GM23248 (cell line): ENCODE measurements at regions not wholly inside any gene's neighbourhood (a gene's known extent, or its start where the extent isn't known, plus 50 kb on each side); places are given as distances from the start of the nearest gene placed in this dataset.

Experiments
- DNase-seq: peaks from one replicate; pipeline ENCODE4 v3.0.0-alpha.2; 2015
- H2AFZ ChIP-seq: fragments of 200-600 bp; sonication (generic); 2 replicates; pipeline ENCODE4 v1.6.1; 2016; ENCODE audit warnings: antibody characterized with exemption
- H3F3A ChIP-seq: fragments of 200-600 bp; sonication (generic); 2 replicates; pipeline ENCODE4 v1.6.1; 2016; ENCODE audit warnings: mild to moderate bottlenecking, antibody characterized with exemption, mixed run types; ENCODE audit not compliant: insufficient read depth
- H3K27ac ChIP-seq: fragments of 200-600 bp; sonication (generic); 2 replicates; pipeline ENCODE4 v1.5.1; 2016; ENCODE audit warnings: mild to moderate bottlenecking
- H3K27me3 ChIP-seq: fragments of 200-600 bp; sonication (generic); replicated peaks from 2 replicates; pipeline ENCODE4 v1.6.1; 2016; ENCODE audit warnings: mild to moderate bottlenecking; ENCODE audit not compliant: insufficient read depth
- H3K36me3 ChIP-seq: fragments of 200-600 bp; sonication (generic); 2 replicates; pipeline ENCODE4 v1.6.1; 2016; ENCODE audit warnings: low read depth, mild to moderate bottlenecking
- H3K4me1 ChIP-seq: fragments of 200-600 bp; sonication (generic); 2 replicates; pipeline ENCODE4 v1.6.1; 2016; ENCODE audit warnings: mild to moderate bottlenecking; ENCODE audit not compliant: insufficient read depth
- H3K4me2 ChIP-seq: fragments of 200-600 bp; sonication (generic); one replicate; pipeline ENCODE4 v1.6.1; 2016; ENCODE audit warnings: mild to moderate bottlenecking; ENCODE audit not compliant: unreplicated experiment
- H3K4me3 ChIP-seq: fragments of 200-600 bp; sonication (generic); 2 replicates; pipeline ENCODE4 v1.5.1; 2016; ENCODE audit warnings: mild to moderate bottlenecking
- H3K79me2 ChIP-seq: fragments of 200-600 bp; sonication (generic); 2 replicates; pipeline ENCODE4 v1.6.1; 2016; ENCODE audit warnings: mild to moderate bottlenecking; ENCODE audit not compliant: insufficient read depth
- H3K9ac ChIP-seq: fragments of 200-600 bp; sonication (generic); 2 replicates; pipeline ENCODE4 v1.6.1; 2016; ENCODE audit warnings: mild to moderate bottlenecking
- H3K9me2 ChIP-seq: fragments of 200-600 bp; sonication (generic); 2 replicates; pipeline ENCODE4 v1.6.1; 2016; ENCODE audit warnings: mixed run types, mild to moderate bottlenecking, moderate library complexity; ENCODE audit not compliant: insufficient read depth
- H3K9me3 ChIP-seq: fragments of 200-600 bp; sonication (generic); one replicate; pipeline ENCODE4 v1.6.1; 2017; ENCODE audit warnings: low read depth
- H4K20me1 ChIP-seq: fragments of 200-600 bp; sonication (generic); 2 replicates; pipeline ENCODE4 v1.6.0; 2016; ENCODE audit not compliant: insufficient read depth
- EZH2 ChIP-seq: fragments of 200-600 bp; sonication (generic); IDR thresholded peaks from 2 replicates; pipeline ENCODE4 v1.6.1; 2018; ENCODE audit warnings: antibody characterized with exemption, mild to moderate bottlenecking; ENCODE audit not compliant: insufficient read depth, poor library complexity, severe bottlenecking
- EZH2phosphoT487 ChIP-seq: fragments of 200-600 bp; sonication (generic); IDR thresholded peaks from 2 replicates; pipeline ENCODE4 v1.6.1; 2018; ENCODE audit warnings: antibody characterized with exemption, moderate library complexity, mild to moderate bottlenecking, low read depth; ENCODE audit not compliant: insufficient read depth
- WGBS, 2 experiments: methylation state at CpG; one replicate each; pipeline ENCODE4 v1.1.6; 2015 to 2017; ENCODE audit warnings: low lambda C conversion rate in 2 of 2, low coverage in 1 of 2; ENCODE audit errors: missing lambda C conversion rate in 2 of 2; 5-methylcytosine and 5-hydroxymethylcytosine counted together
- in situ Hi-C: fragments of 300-500 bp; cut with MboI; formaldehyde crosslinking; loops from 2 replicates; pipeline ENCODE4 v1.15.0; 2020

DNA sequence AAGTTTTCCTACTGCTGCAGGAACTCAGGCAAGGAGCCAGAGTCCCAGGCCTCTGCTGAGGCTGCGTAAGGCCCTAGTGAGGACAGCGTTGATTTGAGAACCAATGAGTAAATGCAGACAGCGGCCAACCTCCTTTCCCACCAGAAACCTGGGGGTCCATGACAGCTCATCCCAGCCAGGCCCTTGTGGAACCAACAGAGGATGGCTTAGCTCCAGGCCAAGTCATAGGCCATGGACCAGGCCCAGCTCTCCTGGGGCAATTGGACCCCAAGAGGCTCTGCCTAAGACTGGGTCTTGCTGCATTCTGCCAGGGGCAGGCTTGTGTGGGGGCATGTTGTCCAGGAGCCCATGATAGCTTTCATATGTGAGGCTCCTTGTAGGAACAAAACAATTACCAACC is 65.4 kb upstream of the PPP1R3C start:
- Histone ChIP-seq H3K36me3 (no peaks in the 10 kb centered on the region), H3K9ac (no peak overlapping the region), H3K9me3 (no peaks in the 10 kb centered on the region), H3K27ac (no peak overlapping the region), H3K9me2 (no peaks in the 10 kb centered on the region), H2AFZ (no peak overlapping the region), H3K27me3 (no peaks in the 10 kb centered on the region), H3K4me2 (no peak overlapping the region), H3K4me3 (no peak overlapping the region), H3K4me1 (peaks cover 16% of the 10 kb centered on the region), H3K79me2 (no peaks in the 10 kb centered on the region), H3F3A (0 out of 2 replicates have a peak, but pooled peaks cover 3% of the 10 kb centered on the region), H4K20me1 (no peaks in the 10 kb centered on the region)
- in situ Hi-C loops = no loop called here
- TF ChIP-seq EZH2phosphoT487 (no peak), EZH2 (no peak)
- no peak for DNase-seq
- 97 to 98% methylated on average over 3 of the region's 3 CpGs for WGBS, 2 experiments

DNA sequence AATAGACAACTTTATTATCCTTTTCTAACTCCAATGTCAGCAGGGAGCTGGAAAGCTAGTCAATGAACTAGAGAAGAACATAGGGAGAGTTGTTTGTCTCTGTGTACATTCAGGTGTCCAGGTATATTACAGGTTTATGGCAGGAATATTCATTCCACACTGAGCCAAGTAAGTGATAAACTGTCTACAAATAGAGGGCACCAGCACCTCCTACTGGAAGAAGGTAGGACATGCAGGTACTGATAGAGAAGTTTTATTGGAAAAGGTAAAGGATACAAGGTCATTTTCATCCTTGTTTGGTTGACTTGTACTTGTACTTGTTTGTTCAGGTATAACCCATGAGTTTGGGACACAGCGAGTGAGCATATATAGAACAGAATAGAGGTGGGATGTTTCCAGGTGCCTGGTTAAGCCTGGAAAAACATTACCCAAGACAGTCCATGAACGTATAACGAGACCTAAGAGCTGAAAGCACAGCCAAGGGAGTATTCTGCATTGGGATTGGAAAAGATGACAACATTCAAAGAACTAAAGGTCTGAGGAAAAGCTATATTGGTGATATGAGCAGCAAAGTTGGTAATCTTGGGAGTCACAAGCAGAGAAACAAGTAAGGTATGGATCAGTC is 61.4 kb upstream of the PPP1R3C start:
- no peak overlapping the region for H3K9ac ChIP-seq
- H3K9me2 ChIP-seq = no peaks in the 10 kb centered on the region
- no peaks in the 10 kb centered on the region for H4K20me1 ChIP-seq
- no peak overlapping the region for H2AFZ ChIP-seq
- peaks cover 8% of the 10 kb centered on the region; the same call in 1 of the 2 replicates for H3K4me1 ChIP-seq
- H3K9me3 ChIP-seq = no peaks in the 10 kb centered on the region
- TF ChIP-seq EZH2 = no peak
- no peak overlapping the region for H3K27ac ChIP-seq
- H3K36me3 ChIP-seq = no peaks in the 10 kb centered on the region
- H3K4me2 ChIP-seq = no peak overlapping the region
- H3K27me3 ChIP-seq = no peaks in the 10 kb centered on the region
- no peak overlapping the region for H3K4me3 ChIP-seq
- H3K79me2 ChIP-seq = no peaks in the 10 kb centered on the region
- 0 out of 2 replicates have a peak, but pooled peaks cover 12% of the 10 kb centered on the region for H3F3A ChIP-seq
- in situ Hi-C loops = no loop called here
- 64 to 68% methylated on average over 3 of the region's 3 CpGs for WGBS, 2 experiments
- peak; percentile 67 for DNase-seq

DNA sequence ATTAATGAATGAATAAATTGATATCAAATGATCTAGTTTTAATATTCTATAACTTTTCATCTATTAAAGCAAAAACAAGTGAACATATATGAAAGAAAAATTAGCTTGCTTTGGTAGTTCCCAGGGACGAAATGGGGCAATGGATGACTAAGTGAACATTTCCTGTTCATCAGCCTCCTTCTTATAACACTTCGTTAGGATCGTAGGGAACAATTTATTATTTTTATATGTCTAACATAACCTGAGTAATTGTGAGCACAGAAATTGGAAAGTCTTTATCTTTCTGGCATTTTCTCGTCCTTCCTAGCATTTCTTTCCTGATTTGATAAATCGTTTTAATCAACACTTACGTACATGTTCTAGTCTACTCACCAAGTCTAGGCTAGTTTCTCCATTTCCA is 59.1 kb upstream of the PPP1R3C start:
- Histone ChIP-seq H3K27me3 (no peaks in the 10 kb centered on the region), H3K4me3 (no peak overlapping the region), H3K36me3 (no peaks in the 10 kb centered on the region), H3K4me2 (no peak overlapping the region), H2AFZ (no peak overlapping the region), H3K9ac (no peak overlapping the region), H3K9me3 (no peaks in the 10 kb centered on the region), H3K79me2 (no peaks in the 10 kb centered on the region), H3K4me1 (peaks cover 15% of the 10 kb centered on the region), H3K27ac (no peak overlapping the region), H3K9me2 (no peaks in the 10 kb centered on the region), H4K20me1 (no peaks in the 10 kb centered on the region), H3F3A (0 out of 2 replicates have a peak, but pooled peaks cover 12% of the 10 kb centered on the region)
- in situ Hi-C loops = no loop called here
- no peak for TF ChIP-seq EZH2phosphoT487
- TF ChIP-seq EZH2 = no peak
- no peak for DNase-seq
- 87 to 88% methylated on average over 6 of the region's 6 CpGs for WGBS, 2 experiments

DNA sequence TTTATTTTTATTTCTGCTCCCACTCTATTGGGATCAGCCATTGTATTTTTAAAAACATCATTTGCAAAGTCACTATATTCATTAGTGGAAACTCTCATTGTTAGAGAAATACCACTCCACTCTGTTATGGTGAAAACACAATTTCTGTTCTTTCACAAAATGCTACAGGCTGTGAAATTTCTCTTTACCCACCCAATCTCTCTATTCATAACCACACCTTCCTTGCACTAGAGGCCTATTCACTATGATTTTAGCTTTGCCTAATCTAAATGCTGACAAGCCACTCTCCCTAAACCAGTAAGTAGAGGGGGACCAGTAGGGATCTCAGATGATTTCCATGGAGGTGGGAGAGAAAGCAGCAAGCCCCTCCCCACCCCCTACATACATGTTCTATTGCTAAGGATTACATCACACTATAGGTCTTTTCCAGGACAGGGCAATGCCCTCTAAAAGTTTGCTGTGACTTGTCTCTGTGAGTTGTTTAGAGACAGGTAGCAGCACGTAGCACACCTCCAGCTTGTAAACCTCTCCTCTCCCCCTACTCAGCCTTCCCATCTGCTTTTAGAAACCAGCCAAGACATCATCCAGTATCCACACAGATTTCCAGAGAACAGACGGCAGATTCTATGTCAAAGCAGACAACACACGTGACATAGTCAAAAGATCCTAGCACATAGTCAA is 58.3 kb upstream of the PPP1R3C start:
- in situ Hi-C loops = no loop called here
- no peaks in the 10 kb centered on the region for H3K79me2 ChIP-seq
- H3K9ac ChIP-seq = no peak overlapping the region
- H3F3A ChIP-seq = 0 out of 2 replicates have a peak, but pooled peaks cover 12% of the 10 kb centered on the region
- 89% methylated on average over 3 of the region's 3 CpGs for WGBS, 2 experiments
- H3K27me3 ChIP-seq = no peaks in the 10 kb centered on the region
- peaks cover 15% of the 10 kb centered on the region for H3K4me1 ChIP-seq
- no peak overlapping the region for H2AFZ ChIP-seq
- H3K9me2 ChIP-seq = no peaks in the 10 kb centered on the region
- no peak overlapping the region for H3K27ac ChIP-seq
- DNase-seq = no peak
- no peaks in the 10 kb centered on the region for H3K36me3 ChIP-seq
- H3K4me2 ChIP-seq = no peak overlapping the region
- no peak overlapping the region for H3K4me3 ChIP-seq
- TF ChIP-seq EZH2 (no peak), EZH2phosphoT487 (no peak)
- H4K20me1 ChIP-seq = no peaks in the 10 kb centered on the region
- H3K9me3 ChIP-seq = no peaks in the 10 kb centered on the region
